RWPE1 (cell line): ENCODE measurements at regions not wholly inside any gene's neighbourhood (a gene's known extent, or its start where the extent isn't known, plus 50 kb on each side); places are given as distances from the start of the nearest gene placed in this dataset.

ENCODE experiments used
- CTCF ChIA-PET: fragments of 350-600 bp; sonication (Branson Sonifier 250); formaldehyde crosslinking; extraction: SDS; loops from one replicate; lab custom pipeline; 2021; lab: Yijun Ruan, JAX
- POLR2A ChIA-PET: fragments of 400-600 bp; formaldehyde crosslinking; extraction: SDS; loops from one replicate; lab custom pipeline; 2020; ENCODE audit warnings: antibody characterized with exemption; ENCODE audit not compliant: low non-redundant PET; lab: Yijun Ruan, JAX
- DNase-seq: peaks from one replicate; pipeline ENCODE4 v3.0.0; 2012; ENCODE audit warnings: low spot score
- H3K27ac ChIP-seq: fragments of 450-650 bp; 2 replicates; pipeline ENCODE4 v1.5.1; 2017
- TF ChIP-seq, protein P1 (sequence below): fragments of 450-650 bp; conservative IDR thresholded peaks from 2 replicates; pipeline ENCODE4 v1.5.1; 2017; ENCODE audit warnings: low read depth, mild to moderate bottlenecking

- CTCF ChIA-PET = no interaction called here
These were observed 288.2 kb upstream of the ZMIZ1 start for GRCh38 chr10:78780551-78780961.

DNA sequence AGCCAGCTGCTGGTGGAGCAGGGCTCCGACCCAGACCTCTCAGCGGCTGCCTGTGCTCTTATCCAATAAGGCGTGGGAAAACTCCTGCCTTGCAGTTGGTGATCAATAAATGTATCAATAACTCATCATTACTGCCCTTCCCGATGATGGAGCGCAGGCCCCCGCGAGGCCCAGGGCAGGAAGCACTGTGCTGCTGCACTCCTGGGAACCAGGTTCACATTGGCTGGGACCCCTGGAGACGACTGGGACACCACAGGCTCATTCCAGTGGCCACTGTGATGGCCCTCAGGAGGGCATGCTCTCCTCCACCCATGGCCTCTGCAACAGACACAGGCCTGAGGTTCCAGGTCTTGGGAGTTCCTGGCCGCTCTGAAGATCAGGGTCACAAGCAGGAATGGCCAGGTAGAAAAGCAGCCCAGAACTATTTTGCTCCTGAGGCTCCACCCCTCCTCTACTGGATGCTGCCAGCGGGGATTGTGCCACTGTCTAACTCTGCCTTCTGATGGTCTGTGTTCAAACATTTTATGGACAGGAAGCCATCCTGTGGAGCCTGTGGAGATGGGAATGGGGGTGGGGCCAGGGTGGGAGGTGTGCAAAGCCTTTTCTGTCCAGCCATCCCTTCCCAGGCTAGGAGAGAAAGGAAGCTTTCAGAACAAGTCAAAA lies 287.4 kb upstream of the ZMIZ1 start:
- POLR2A ChIA-PET = no interaction called here
- CTCF ChIA-PET = no interaction called here

More at GRCh38 chr10:78780551-78780961, 288.2 kb upstream of the ZMIZ1 start:
- POLR2A ChIA-PET = no interaction called here
- TF ChIP-seq, protein P1, sequence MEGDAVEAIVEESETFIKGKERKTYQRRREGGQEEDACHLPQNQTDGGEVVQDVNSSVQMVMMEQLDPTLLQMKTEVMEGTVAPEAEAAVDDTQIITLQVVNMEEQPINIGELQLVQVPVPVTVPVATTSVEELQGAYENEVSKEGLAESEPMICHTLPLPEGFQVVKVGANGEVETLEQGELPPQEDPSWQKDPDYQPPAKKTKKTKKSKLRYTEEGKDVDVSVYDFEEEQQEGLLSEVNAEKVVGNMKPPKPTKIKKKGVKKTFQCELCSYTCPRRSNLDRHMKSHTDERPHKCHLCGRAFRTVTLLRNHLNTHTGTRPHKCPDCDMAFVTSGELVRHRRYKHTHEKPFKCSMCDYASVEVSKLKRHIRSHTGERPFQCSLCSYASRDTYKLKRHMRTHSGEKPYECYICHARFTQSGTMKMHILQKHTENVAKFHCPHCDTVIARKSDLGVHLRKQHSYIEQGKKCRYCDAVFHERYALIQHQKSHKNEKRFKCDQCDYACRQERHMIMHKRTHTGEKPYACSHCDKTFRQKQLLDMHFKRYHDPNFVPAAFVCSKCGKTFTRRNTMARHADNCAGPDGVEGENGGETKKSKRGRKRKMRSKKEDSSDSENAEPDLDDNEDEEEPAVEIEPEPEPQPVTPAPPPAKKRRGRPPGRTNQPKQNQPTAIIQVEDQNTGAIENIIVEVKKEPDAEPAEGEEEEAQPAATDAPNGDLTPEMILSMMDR = no peak
- no peak overlapping the region for H3K27ac ChIP-seq
- no peak for DNase-seq

DNA sequence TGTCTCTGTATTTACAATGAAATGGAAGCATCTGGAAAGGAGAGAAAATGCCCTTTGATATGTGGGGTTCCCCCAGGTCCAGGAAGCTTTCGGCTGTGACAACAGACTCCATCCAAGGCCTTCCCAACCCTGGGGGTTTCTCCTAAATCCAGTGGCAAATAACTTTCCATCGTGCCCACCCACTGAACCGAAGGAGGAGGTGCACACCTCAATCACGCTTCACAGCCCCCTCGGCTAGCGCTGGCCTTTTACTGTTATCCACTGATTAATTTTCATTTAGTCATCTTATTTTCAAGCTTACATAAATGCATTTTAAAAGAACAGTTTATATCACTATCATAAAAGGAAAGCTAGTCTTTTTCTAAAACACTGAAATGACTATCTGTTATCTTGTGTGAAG lies 286.8 kb upstream of the ZMIZ1 start:
- H3K27ac ChIP-seq = no peak overlapping the region
- POLR2A ChIA-PET = no interaction called here
- TF ChIP-seq, protein P1 = no peak
- CTCF ChIA-PET = no interaction called here
- no peak for DNase-seq

More for the DNA sequence above, 287.4 kb upstream of the ZMIZ1 start:
- no peak overlapping the region for H3K27ac ChIP-seq
- TF ChIP-seq, protein P1 = no peak
- no peak for DNase-seq

GRCh38 chr10:78782441-78782840 lies 286.3 kb upstream of the ZMIZ1 start:
- ChIA-PET CTCF (no interaction called here), POLR2A (no interaction called here)
- TF ChIP-seq, protein P1 = no peak
- no peak overlapping the region for H3K27ac ChIP-seq
- DNase-seq = no peak

DNA sequence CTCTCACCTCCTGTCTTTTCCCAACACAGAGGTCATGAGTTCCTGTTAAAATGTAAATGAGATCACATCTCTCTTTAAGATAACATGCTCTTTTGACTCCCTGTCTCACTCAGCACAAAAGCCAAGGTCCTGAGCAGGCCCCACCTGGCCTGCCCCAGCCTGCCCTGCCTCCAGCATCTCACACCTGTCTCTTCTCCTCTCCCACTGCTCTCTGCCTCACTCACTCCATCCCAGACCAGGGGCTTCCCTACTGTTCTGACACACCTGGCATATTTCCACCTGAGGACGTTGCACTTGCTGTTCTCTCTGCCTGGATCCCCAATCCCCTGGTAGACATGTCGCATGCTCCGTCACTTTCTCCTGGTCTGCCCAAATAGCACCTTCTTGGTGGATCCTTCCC lies 285.0 kb upstream of the ZMIZ1 start:
- no peak overlapping the region for H3K27ac ChIP-seq

DNA sequence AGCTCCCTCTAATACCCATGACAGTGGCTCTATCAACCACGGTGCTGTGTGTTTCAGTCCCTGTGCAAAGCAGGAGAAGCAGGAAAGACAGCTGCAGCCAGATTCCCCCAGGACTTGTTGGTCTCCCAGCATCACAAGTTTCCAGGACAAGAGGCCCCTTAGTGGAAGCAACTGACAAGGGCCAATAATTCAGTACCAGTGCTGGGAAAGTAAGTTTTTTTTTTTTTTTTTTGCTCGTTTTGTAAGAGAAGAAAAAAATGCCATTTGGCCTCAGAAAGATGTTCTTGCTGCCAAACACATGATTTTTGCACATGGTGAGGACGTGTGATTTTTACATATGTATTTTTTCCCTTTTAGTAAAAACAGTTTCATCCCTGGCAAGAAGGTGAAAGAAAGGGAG lies 284.2 kb upstream of the ZMIZ1 start:
- ChIA-PET CTCF (no interaction called here), POLR2A (no interaction called here)
- TF ChIP-seq, protein P1 = no peak
- no peak for DNase-seq
- H3K27ac ChIP-seq = no peak overlapping the region

More for the DNA sequence above, 285.0 kb upstream of the ZMIZ1 start:
- no peak for DNase-seq
- ChIA-PET CTCF (no interaction called here), POLR2A (no interaction called here)
- TF ChIP-seq, protein P1 = no peak
